GM23248 (cell line): ENCODE measurements at regions not wholly inside any gene's neighbourhood (a gene's known extent, or its start where the extent isn't known, plus 50 kb on each side); places are given as distances from the start of the nearest gene placed in this dataset.
"Not testable (repeated sequence)": the region's sequence is repeated elsewhere in the genome, so short reads cannot be mapped to it uniquely, and the experiment has no call there.

Experiments
- EZH2 ChIP-seq: fragments of 200-600 bp; sonication (generic); IDR thresholded peaks from 2 replicates; pipeline ENCODE4 v1.6.1; 2018; ENCODE audit warnings: antibody characterized with exemption, mild to moderate bottlenecking; ENCODE audit not compliant: insufficient read depth, poor library complexity, severe bottlenecking
- EZH2phosphoT487 ChIP-seq: fragments of 200-600 bp; sonication (generic); IDR thresholded peaks from 2 replicates; pipeline ENCODE4 v1.6.1; 2018; ENCODE audit warnings: antibody characterized with exemption, moderate library complexity, mild to moderate bottlenecking, low read depth; ENCODE audit not compliant: insufficient read depth

DNA sequence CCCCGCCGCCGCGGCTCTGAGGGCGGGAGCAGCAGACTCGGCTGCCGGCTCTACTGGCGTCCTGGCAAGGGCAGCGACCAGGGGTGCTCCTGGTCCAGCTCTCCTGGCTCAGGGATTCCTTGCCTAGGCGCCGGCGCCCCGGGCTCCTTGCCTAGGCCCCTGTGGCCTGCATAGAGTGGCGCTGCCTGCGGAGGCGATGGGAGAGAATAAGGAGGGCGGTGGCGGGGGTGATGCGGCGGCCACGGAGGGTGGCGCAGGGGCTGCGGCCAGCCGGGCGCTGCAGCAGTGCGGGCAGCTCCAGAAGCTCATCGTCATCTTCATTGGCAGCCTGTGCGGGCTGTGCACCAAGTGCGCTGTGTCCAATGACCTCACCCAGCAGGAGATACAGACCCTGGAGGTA lies 136.6 kb upstream of the TP53TG3D start:
- TF ChIP-seq EZH2, EZH2phosphoT487: not testable (repeated sequence)
